Stimulated activated CD4-positive, alpha-beta T cell treated with anti-CD3 and anti-CD28 coated beads, Interleukin-15, amount 100 ng/mL, for 48 hours (primary cell): ENCODE measurements at regions not wholly inside any gene's neighbourhood (a gene's known extent, or its start where the extent isn't known, plus 50 kb on each side); places are given as distances from the start of the nearest gene placed in this dataset.
"Not testable (repeated sequence)": the region's sequence is repeated elsewhere in the genome, so short reads cannot be mapped to it uniquely, and the experiment has no call there.

Experiments used
- DNase-seq, 2 donors: peaks; one replicate each; pipeline ENCODE4 v3.0.0-alpha.2; 2020; ENCODE audit warnings: low read depth in 2 of 2

DNA sequence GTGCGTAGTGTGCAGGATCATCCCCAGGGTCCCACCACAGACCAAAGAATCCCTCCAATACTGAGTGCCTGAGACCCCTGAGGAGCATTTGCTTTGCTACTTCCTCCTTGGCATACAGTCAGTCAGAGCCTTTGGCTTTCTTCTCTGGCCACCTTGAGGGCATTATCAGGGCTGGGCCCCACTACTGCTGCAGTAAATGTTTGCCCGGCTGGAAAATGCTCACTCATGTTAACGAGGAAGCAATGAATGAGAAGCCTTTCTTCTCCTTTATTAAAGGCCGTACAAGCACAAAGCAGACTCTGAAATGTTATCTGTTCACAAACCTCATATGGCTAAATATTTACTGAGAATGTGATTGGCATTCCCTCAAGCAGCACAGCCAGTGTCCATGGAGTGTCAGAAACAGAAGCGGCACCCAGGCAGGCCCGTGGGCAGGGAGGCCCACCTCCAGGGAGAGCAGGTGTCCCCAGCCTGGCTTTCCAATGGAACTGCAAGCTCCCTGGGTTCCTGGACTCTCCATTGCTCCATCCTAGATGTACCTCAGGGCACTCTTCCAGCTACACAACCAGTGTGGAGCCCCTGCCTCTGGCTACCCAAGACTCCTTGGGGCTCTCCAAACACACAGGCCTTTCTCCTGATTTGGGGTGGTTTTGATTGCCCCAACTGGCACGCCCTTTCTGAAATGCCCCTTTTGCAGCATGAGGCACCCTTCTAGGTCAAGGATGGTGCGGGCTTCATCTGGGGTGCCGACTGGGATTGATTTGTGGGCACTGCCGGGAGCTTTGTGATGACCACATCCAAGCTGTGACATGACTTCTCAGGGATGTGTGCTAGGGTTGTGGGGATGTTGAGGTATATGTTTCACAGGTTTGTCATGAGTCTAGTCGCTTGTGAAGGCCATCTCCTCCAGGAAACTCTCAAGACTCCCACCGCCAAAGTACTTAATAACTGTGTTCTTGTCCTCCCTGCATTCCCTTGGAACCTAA, 195.6 kb downstream of the FAM43A start:
- no peak for DNase-seq

DNA sequence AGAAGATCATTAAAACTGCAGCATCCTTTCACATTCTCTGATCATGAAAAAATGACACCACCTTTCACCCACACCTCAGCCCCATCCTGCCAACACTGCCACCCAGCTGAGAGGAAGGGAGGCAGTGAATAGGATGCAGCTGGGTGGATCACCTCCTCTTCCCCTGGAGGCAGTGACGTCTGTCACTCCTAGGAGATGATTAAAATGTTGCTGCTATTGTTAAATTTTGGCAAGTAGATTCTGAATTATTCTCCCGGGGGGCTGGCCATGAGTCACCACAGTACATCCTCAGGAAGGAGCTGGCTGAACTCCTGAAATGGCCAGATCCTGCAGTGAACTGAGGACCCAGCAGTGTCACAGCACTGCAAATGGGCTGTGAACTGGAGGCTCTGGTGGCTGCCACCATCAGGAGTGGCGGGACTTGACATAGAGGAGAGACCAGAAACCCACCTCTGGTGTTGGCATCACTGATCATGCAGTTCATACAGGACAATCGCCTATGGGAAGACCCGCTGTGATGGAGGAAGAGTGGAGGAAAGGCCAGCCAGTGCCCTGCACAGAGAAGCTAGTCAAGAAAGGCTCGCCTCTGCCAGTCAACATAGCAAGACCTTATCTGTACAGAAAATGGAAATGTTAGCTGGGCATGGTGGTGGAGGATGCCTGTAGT, 199.1 kb downstream of the FAM43A start:
- DNase-seq: no peak

DNA sequence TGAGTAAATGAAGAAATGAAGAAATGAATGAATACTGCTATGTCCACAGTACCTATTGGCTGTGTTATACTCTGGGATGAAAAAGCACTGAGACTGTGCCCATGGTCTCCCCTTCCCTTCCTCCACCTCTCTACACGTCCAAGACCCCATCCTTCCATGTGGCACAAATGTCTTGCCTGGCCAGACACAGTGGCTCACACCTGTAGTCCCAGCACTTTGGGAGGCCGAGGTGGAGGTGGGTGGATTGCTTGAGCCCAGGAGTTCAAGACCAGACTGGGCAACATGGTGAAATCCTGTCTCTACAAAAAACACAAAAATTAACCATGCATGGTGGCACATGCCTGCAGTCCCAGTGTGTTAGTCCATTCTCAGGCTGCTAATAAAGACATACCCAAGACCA, 200.1 kb downstream of the FAM43A start:
- no peak for DNase-seq

DNA sequence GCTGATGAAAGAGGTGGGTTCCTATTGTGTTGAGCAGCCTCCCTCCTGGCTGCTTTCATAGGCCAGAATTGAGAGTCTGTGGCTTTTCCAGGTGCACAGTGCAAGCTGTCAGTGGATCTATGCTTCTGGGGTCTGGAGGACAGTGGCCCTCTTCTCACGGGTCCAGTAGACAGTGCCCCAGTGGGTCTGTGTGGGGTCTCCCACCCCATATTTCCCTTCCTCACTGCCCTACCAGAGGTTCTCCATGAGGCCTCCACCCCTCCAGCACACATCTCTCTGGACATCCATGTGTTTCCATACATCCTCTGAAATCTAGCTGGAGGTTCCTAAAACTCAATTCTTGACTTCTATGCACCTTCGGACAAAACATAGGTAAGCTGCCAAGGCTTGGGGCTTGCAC, 201.2 kb downstream of the FAM43A start:
- DNase-seq: no peak

DNA sequence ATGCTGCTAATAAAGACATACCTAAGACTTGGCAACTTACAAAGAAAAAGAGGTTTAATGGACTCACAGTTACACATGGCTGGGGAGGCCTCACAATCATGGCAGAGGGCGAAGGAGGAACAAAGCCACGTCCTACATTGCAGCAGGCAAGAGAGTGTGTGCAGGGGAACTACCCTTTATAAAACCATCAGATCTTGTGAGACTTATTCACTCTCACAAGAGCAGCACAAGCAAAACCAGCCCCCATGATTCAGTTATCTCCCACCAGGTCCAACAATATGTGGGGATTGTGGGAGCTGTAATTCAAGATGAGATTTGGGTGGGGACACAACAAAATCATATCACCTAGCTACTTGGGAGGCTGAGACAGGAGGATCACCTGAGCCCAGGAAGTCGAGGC, 202.4 kb downstream of the FAM43A start:
- DNase-seq: not testable (repeated sequence)

DNA sequence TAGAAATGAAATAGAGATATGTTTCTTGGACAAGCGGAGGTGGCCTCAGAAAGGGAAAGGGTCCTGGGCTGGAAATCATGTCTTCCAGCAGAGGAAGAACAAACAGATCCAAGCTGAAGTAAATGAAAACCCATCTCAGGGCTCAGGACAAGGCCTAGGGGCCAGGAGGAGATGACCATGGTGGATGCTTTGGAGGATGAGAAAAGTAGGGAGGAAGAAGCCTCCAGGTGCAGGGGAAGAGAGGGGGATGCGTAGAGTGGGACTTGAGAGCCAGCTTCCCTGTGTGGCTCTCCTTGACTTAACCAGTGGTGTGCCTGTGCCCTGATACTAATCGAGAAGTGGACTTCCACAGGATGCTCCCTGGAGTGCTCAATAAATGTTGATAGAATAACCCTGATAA, 203.2 kb downstream of the FAM43A start:
- no peak for DNase-seq

DNA sequence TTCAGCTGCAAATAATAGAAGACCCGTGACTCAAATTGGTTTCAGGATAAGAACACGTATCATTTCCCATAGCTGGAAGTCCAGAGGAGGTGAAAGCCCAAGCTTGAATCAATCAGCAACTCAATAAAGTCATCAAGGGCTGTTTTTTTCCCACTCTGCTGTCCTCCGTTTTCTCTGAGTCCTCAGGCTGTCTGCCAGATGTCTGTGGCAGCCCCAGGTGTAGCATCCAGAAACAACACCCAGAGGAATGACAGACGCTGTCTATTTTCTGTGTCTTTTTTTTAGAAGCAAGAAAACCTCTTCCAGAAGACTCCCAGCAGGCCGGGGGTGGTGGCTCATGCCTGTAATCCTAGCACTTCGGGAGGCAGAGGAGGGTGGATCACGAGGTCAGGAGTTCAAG, 204.4 kb downstream of the FAM43A start:
- no peak for DNase-seq

DNA sequence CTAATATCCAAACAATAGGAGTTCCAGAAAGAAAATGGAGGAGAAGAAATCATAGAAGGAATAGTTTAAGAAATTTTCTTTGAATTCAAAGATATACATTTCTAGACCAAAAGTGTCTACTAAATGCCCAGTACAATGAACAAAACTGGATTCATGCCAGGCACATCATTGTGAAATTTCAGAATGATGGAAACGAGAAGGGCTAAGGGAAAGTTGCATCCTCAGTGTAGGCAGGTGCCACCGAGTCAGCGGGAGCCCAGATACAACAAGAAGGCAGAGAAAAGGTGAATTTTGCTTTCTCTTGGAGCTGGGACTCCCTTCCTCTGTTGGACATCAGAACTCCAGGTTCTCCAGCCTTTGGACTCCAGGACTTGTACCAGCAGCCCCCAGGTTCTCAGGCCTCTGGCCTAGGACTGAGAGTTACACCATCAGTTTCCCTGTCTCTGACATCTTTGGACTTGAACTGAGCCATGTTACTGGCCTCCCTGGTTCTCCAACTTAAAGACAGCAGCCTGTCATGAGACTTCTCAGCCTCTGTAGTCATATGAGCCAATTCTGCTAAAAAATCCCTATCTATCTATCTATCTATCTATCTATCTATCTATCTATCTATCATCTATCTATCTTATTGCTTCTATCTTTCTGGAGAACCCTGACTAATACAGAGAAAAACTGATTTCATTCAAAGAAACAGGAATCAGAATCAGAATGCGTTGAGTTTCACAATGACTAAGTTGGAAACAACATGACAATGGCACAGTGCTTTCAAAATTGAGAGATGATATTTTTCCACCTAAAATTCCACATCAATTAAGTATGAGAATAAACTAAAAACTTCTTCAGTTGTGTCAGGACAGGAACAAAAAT, 207.7 kb downstream of the FAM43A start:
- no peak for DNase-seq

DNA sequence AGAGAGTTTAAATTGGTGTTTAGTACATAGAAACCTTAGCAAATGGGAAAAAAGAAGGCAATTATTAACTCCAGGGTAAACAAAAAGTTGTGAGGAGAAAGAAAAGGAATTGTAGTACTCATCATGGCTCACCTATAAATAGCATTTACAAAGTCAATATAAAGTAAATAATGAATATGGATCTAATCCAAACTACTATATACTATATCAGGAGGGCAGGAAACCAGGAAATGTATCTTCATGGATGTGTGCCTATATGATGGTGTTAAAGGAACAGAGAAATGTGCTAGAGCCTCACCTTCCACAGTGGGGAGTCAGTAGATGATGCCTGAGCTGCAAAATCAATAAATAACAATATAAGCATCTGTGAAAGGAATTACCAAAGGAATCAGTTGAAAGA, 208.9 kb downstream of the FAM43A start:
- no peak for DNase-seq

DNA sequence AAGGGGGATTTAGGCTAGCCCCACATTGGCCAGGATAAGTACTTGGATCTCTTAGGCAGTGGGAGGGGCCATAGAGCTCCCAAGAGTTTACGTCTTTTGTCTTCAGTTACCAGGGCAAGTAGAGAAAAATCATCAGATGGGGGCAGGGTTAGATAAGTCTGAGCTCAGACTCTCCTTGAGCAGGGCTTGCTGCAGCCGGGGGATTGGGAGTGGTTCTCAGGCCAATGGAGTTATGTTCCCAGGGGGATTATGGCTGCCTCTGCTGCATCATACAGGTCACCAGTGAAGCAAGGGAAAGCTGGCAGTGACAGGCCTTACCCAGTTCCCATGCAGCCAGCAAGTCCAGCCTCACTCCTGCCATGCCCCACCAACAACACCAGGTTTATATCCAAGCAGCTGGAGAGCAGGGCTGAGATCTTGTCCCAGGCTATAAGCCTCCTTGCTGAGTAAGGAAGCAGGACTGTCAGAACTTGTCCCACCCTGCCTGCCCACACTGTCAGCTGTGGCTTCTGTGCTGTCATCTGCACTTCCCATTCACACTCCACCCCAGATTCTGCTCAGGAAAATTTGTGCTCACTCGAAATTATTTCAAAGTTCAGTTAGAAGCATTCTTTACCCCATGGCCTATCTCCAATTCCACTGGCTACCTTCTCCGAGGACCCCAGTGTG, 215.3 kb downstream of the FAM43A start:
- no peak for DNase-seq

DNA sequence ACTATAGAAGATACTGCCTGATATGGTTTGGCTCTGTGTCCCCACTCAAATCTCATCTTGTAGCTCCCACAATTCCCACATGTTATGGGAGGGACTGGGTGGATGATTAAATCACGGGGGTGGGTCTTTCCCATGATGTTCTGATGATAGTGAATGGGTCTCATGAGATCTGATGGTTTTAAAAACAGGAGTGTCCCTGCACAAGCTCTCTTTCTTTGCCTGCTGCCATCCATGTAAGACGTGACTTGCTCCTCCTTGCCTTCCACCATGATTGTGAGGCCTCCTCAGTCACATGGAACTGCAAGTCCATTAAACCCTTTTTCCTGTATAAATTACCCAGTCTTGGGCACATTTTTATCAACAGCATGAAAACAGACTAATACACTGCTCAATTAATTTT, 217.8 kb downstream of the FAM43A start:
- not testable (repeated sequence) for DNase-seq

DNA sequence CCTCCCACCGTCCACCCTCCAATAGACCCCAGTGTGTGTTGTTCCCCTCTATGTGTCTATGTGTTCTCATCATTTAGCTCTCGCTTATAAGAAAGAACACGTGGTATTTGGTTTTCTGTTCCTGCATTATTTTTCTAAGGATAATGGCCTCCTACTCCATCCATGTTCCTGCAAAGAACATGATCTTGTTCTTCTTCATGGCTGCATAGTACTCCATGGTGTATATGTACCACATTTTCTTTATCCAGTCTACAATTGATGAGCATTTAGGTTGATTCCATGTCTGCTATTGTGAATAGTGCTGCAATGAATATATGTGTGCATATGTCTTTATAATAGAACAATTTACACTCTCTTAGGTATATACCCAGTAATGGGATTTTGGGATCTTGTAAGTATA, 219.3 kb downstream of the FAM43A start:
- not testable (repeated sequence) for DNase-seq

DNA sequence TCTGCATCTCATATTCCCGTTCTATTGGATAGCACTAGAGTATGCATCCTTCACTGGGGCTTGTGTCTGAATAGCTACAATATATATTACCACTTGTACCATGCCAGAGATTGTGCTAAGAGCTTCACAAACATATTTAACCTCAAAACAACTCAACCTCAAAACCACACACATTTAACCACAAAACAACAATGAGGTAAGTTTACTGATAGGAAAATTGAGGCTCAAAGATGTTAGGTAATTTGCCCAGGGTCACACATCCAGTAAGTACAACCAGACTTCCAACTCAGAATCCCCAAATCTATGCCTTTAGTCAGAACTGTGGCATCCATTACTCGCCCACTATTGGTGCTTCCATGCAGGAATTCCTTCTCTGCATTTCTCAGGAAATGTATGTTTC, 220.0 kb downstream of the FAM43A start:
- DNase-seq: no peak

DNA sequence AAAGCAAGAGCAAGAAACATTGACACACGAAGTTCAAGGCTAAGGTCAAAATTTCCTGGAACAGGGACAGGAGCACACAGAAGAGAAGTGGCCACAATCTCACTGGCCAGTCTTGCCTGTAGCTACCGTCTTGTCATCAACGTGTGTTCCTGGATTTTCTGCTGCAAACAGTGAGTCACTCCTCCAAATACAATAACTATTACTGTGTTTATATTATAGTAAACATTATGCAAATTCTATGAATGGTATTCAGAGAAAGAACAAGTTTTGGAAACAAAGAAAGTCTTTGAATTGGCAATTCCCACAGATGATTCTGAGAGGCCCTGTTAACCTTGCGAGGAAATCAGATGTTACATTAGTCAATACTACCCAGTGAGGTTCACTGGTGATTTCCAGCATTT, 220.5 kb downstream of the FAM43A start:
- DNase-seq: no peak

DNA sequence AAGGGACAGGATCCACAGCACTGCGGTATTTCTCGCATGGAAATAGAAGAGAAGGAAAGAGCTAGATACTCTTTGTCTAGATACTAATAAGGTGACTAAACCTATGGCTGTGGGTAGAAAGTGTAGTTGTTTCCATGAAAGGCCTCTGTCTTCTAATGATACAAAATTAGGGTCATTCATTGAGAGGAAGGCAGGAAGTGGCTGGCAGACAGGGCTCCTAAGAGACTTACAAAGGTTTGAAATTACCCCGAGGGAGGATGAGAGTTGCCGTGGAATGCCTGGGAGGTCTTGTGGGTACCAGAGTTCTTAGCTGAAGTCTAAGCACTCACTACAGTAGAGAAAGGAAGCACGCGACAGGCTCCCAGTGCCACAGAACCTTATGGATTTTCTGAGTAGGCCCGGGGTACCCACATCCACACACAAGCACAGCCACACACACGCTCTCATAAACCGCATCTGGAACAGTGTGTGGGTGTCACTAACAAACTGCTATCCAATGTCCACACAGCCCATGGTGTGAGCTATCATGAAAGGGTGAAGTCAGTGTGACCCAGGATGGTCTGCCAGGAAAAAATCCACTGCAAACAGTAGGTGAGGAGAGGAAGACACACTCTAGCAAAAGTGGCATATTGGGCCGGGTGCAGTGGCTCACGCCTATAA, 221.4 kb downstream of the FAM43A start:
- no peak for DNase-seq

DNA sequence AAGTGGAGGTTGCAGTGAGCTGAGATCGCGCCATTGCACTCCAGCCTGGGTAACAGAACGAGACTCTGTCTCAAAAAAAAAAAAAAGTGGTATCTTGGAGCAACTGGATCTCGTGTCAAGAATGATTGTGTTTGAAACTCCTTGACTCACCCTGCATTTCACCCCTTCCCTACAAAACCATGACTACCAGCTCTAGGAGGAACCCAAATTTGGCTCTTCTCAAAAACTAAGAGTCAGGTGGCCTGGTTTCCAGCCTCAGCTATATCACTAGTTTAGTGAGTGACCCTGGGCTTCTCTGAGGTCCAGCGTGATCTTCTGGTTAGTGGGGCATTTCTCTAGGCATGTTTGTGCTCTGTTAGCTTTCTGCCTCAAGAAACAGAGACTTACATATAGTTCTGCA, 222.1 kb downstream of the FAM43A start:
- no peak for DNase-seq

DNA sequence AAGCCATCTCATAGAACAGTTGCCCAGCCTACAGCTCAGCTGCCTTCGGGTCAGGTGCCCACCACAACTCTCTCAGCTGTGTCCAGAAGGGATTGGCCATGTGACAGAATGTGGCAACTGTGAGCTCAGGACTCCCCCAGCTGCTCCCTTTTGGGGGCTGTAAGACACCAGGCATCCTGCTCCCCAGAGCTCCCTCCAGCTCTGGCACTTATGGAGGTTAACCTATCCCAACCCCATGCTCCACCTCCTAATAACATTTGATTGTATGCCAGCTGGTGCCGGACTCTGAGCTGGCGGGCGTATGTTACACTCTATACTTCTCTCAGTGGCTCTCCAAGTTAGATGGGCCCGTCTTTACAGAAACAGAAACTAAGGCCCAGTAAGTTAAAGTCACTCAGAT, 222.8 kb downstream of the FAM43A start:
- no peak for DNase-seq

DNA sequence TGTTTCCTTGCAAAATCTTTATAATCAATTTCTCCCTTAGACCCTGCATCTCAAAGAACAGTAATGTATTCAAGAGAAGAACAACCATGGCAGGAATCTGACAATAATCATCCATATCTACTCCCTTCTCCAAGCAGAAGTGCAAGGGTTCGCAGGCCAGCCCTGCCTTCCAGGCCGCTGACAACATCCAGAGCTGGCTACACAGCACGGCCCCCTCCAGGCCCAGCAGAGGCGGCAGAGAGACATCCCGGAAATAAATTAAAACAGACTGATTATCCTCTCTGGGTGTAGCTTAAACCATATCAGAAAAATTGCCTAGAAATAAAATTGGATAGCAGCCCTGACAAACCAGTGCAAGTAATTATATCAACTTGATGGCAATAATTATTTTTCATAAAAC, 223.3 kb downstream of the FAM43A start:
- DNase-seq: no peak

DNA sequence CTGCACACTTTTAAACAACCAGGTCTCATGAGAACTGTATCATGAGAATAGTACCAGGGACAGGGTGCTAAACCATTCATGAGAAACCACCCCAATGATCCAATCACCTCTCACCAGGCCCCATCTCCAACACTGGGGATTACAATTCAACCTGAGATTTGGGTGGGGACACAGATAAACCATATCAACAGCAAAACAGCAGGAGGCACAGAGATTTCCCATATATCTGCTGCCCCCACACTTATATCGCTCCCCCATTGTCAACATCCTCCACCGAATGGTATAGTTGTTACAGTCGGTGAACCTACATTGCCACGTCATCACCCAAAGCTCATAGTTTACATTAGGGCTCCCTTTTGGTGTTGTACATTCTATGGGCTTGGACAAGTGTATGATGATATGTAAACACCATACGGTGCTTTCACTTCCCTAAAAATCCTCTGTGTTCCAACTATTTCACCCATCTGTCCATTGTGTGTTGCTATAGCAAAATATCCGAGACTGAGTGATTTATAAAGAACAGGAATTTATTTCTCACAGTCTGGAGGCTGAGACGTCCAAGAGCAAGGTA, 224.8 kb downstream of the FAM43A start:
- no peak for DNase-seq

DNA sequence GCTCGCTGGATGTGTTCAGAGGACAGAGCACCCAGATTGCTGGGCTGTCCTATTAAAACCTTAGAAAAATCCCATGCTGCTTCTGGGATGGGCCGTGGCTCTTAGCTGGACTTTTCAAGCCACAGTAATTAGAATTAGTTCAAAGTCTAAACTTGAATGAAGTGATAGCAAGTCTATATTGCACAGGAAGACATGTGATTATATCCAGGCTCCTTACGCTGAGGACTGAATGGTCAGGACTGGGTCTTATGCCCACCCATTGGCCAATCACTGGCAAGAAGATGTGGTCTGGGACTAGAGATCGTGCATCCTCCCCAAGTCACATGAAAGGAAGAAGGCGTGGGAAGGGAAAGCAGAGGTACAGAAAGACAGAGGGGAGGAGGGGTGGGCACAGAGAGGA, 227.6 kb downstream of the FAM43A start:
- no peak for DNase-seq

DNA sequence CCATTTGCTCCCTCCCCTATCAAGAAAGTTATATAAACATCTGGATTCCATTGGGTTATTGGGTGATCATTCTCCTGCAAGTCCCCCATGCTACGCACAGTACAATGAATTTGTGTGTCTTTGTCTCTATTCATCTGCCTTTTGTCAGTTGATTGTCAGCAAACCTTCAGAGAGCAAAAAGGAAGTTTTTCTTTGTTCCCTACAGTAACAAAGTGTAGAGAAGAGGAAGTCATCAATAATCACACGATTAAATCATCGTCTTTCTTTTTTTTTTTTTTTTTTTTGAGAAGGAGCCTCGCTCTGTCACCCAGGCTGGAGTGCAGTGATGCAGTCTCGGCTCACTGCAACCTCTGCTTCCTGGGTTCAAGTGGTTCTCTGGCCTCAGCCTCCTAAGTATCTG, 239.2 kb downstream of the FAM43A start:
- DNase-seq: not testable (repeated sequence)
